ENCODE measurements at regions not wholly inside any gene's neighbourhood (a gene's known extent, or its start where the extent isn't known, plus 50 kb on each side); places are given as distances from the start of the nearest gene placed in this dataset.

- no peak overlapping the region for H3K4me3 ChIP-seq (replicated peaks in 1 of 3; ENCODE audit: insufficient read depth in 1 of 3, low read depth in 1 of 3, low read length in 3 of 3)
- ChIA-PET CTCF (interaction anchor here (3.1 kb wide), 1 partner anchor 9 kb away, joined by 8 read pairs; no protein-coding TSS in a partner anchor), POLR2A (no interaction called here)
- intact Hi-C loops (cut with micrococcal nuclease) (no loop called here), dilution Hi-C loops (cut with MboI; ENCODE audit: extremely low pct_ligation_motif_present, low sequenced_read_pairs) (no loop called here)
- H3K27me3 ChIP-seq (ENCODE audit: control insufficient read depth in 2 of 2, insufficient read depth in 2 of 2, low read length in 2 of 2): no peaks in the 10 kb centered on the region
- TF ChIP-seq FOS (IDR thresholded peaks at IDR 0.05; ENCODE audit: borderline replicate concordance, insufficient read depth, low read length) (no peak), EZH2 (IDR thresholded peaks at IDR 0.05; ENCODE audit: borderline replicate concordance, low read depth, low read length, severe bottlenecking) (no peak), POLR2AphosphoS5 (IDR thresholded peaks at IDR 0.05; ENCODE audit: insufficient read depth, low read depth, low read length) (no peak), GATA2 (IDR thresholded peaks at IDR 0.05; ENCODE audit: insufficient read depth, insufficient read length, low read depth, low read length) (no peak), POLR2A (IDR thresholded peaks at IDR 0.05; ENCODE audit: low read depth, low read length) (no peak), CTCF (IDR thresholded peaks at IDR 0.05; ENCODE audit: extremely low read depth in 1 of 2, insufficient read depth in 1 of 2, low read depth in 1 of 2, low read length in 2 of 2) (no peak), MAX (IDR thresholded peaks at IDR 0.05; ENCODE audit: insufficient read depth, insufficient read length) (no peak), JUN (IDR thresholded peaks at IDR 0.05; ENCODE audit: borderline replicate concordance, insufficient read depth, insufficient read length, low read depth) (no peak), MYC (IDR thresholded peaks at IDR 0.05; ENCODE audit: low read depth, low read length) (no peak)
- H3K9ac ChIP-seq (replicated peaks; ENCODE audit: extremely low read depth, insufficient read depth, low read length): no peak overlapping the region
- H3K4me1 ChIP-seq (ENCODE audit: control insufficient read depth, extremely low read depth, insufficient read depth, low read length): no peaks in the 10 kb centered on the region
- H3K79me2 ChIP-seq (ENCODE audit: control insufficient read depth, insufficient read depth, low read length): no peaks in the 10 kb centered on the region
- no peak overlapping the region for H3K27ac ChIP-seq (ENCODE audit: insufficient read depth, low read depth, low read length)
- BruUV-seq (replicated peaks): no TSS peak
- no peak for FAIRE-seq
- no peak overlapping the region for H2AFZ ChIP-seq (ENCODE audit: low read depth, low read length)
- DNase-seq (ENCODE audit: low read depth, low spot score): no peak
- H4K20me1 ChIP-seq (replicated peaks; ENCODE audit: control insufficient read depth, extremely low read depth, insufficient read depth, low read length): no peaks in the 10 kb centered on the region
- no peaks in the 10 kb centered on the region for H3K36me3 ChIP-seq (ENCODE audit: control insufficient read depth in 2 of 2, extremely low read depth in 1 of 2, insufficient read depth in 2 of 2, low read length in 2 of 2)
- H3K9me1 ChIP-seq (replicated peaks; ENCODE audit: control insufficient read depth, extremely low read depth, insufficient read depth, low read length): no peaks in the 10 kb centered on the region
- H3K4me2 ChIP-seq (ENCODE audit: insufficient read depth, low read length): no peak overlapping the region
- H3K9me3 ChIP-seq (replicated peaks; ENCODE audit: control insufficient read depth, insufficient read depth, low read length): no peaks in the 10 kb centered on the region
These were observed 53.7 kb upstream of the DPYSL4 start for GRCh38 chr10:132133005-132133404.

Measured in endothelial cell of umbilical vein (primary cell).